Lower lobe of right lung (tissue), 2 donors: ENCODE measurements at regions not wholly inside any gene's neighbourhood (a gene's known extent, or its start where the extent isn't known, plus 50 kb on each side); places are given as distances from the start of the nearest gene placed in this dataset.

Source experiments
- ATAC-seq, 2 donors: fragments of 200-7000 bp; cut with Tn5 transposase; one replicate each; pipeline ENCODE4 v1.9.1; 2020 to 2022; ENCODE audit warnings: mild to moderate bottlenecking in 2 of 2, moderate library complexity in 2 of 2
- DNase-seq: peaks from one replicate; pipeline ENCODE4 v3.0.0-alpha.2; 2020
- H3K27ac ChIP-seq: fragments of 200-600 bp; one replicate; pipeline ENCODE4 v1.8.0; 2022
- H3K27me3 ChIP-seq: fragments of 200-600 bp; one replicate; pipeline ENCODE4 v1.8.0; 2022; ENCODE audit warnings: low read depth
- H3K36me3 ChIP-seq: fragments of 200-600 bp; one replicate; pipeline ENCODE4 v1.8.0; 2022; ENCODE audit warnings: mild to moderate bottlenecking
- H3K4me1 ChIP-seq: fragments of 200-600 bp; one replicate; pipeline ENCODE4 v1.8.0; 2022
- H3K4me3 ChIP-seq: fragments of 200-600 bp; one replicate; pipeline ENCODE4 v1.8.0; 2022; ENCODE audit warnings: mild to moderate bottlenecking
- H3K9me3 ChIP-seq: fragments of 200-600 bp; one replicate; pipeline ENCODE4 v1.8.0; 2022
- CTCF ChIP-seq: fragments of 200-600 bp; IDR thresholded peaks from one replicate; pipeline ENCODE4 v1.8.0; 2022; ENCODE audit warnings: antibody characterized with exemption, mild to moderate bottlenecking
- intact Hi-C: fragments of 100-400 bp; cut with DNase I; formaldehyde crosslinking; loops from one replicate; pipeline ENCODE4 v1.11.0; 2022
- donor health status: DM: no; HTN: yes; CAD: no; lungs with severe emphysema.

- TF ChIP-seq CTCF = no peak
- Histone ChIP-seq H3K27me3 (no peaks in the 10 kb centered on the region), H3K36me3 (no peaks in the 10 kb centered on the region), H3K4me1 (peaks cover 26% of the 10 kb centered on the region), H3K27ac (no peak overlapping the region), H3K9me3 (no peaks in the 10 kb centered on the region), H3K4me3 (no peak overlapping the region)
- DNase-seq (no peak), ATAC-seq (no peak)
- intact Hi-C loops = no loop called here
Measured at GRCh38 chr3:64756398-64756986, 68.7 kb upstream of the ADAMTS9 start.

- Histone ChIP-seq H3K27ac (no peak overlapping the region), H3K36me3 (no peaks in the 10 kb centered on the region), H3K9me3 (no peaks in the 10 kb centered on the region), H3K27me3 (no peaks in the 10 kb centered on the region), H3K4me3 (no peak overlapping the region), H3K4me1 (no peaks in the 10 kb centered on the region)
- no peak for TF ChIP-seq CTCF
- no peak for ATAC-seq
- intact Hi-C loops = no loop called here
- DNase-seq = no peak
Measured at GRCh38 chr3:64748244-64748904, 60.6 kb upstream of the ADAMTS9 start.

- Histone ChIP-seq H3K4me3 (no peak overlapping the region), H3K36me3 (no peaks in the 10 kb centered on the region), H3K4me1 (no peaks in the 10 kb centered on the region), H3K27me3 (no peaks in the 10 kb centered on the region), H3K27ac (no peak overlapping the region), H3K9me3 (no peaks in the 10 kb centered on the region)
- intact Hi-C loops = no loop called here
- no peak for TF ChIP-seq CTCF
- ATAC-seq (no peak), DNase-seq (no peak)
Measured at GRCh38 chr3:64747679-64748078, 59.9 kb upstream of the ADAMTS9 start.

- H3K9me3 ChIP-seq = no peaks in the 10 kb centered on the region
- H3K36me3 ChIP-seq = no peaks in the 10 kb centered on the region
- TF ChIP-seq CTCF = no peak
- no peak overlapping the region for H3K4me3 ChIP-seq
- peaks cover 7% of the 10 kb centered on the region for H3K4me1 ChIP-seq
- no peaks in the 10 kb centered on the region for H3K27me3 ChIP-seq
- intact Hi-C loops = no loop called here
- no peak for DNase-seq
- H3K27ac ChIP-seq = no peak overlapping the region
- ATAC-seq = no peak
Measured at GRCh38 chr3:64743887-64744243, 56.1 kb upstream of the ADAMTS9 start.

GRCh38 chr3:64743156-64743886 is 55.5 kb upstream of the ADAMTS9 start:
- TF ChIP-seq CTCF = no peak
- ATAC-seq = no peak
- Histone ChIP-seq H3K4me1 (peaks cover 7% of the 10 kb centered on the region), H3K9me3 (no peaks in the 10 kb centered on the region), H3K4me3 (no peak overlapping the region), H3K27ac (no peak overlapping the region), H3K27me3 (no peaks in the 10 kb centered on the region), H3K36me3 (no peaks in the 10 kb centered on the region)
- intact Hi-C loops = no loop called here
- no peak for DNase-seq
